K562 (cell line): ENCODE measurements at regions not wholly inside any gene's neighbourhood (a gene's known extent, or its start where the extent isn't known, plus 50 kb on each side); places are given as distances from the start of the nearest gene placed in this dataset.
A peak's percentile ranks its signal among the peaks of the same experiment; 100 is the strongest.

ENCODE experiments used
- COPS2 ChIP-seq: fragments of 450-650 bp; conservative IDR thresholded peaks from 2 replicates; pipeline ENCODE4 v1.6.1; 2016; ENCODE audit warnings: mild to moderate bottlenecking, moderate library complexity
- CTCF ChIP-seq, 3 experiments: IDR thresholded peaks in 2 of 3; conservative IDR thresholded peaks in 1 of 3; 2 replicates each; pipeline ENCODE4 v1.5.1; 2011 to 2012; ENCODE audit warnings: low read length in 3 of 3, mild to moderate bottlenecking in 3 of 3, control low read depth in 2 of 3, improper control_type of control experiment in 1 of 3, inconsistent platforms in 1 of 3, low read depth in 1 of 3, mixed read lengths in 1 of 3, moderate library complexity in 1 of 3; ENCODE audit not compliant: insufficient read depth in 2 of 3
- DMBX1 ChIP-seq: fragments of 250-450 bp; sonication (Bioruptor Pico); IDR thresholded peaks from 2 replicates; pipeline ENCODE4 v1.8.0; 2022; ENCODE audit warnings: inconsistent platforms, mild to moderate bottlenecking, moderate library complexity, borderline replicate concordance
- HDAC6 ChIP-seq: IDR thresholded peaks from 2 replicates; pipeline ENCODE4 v1.6.1; 2012; ENCODE audit warnings: low read depth, mild to moderate bottlenecking, control low read depth, inconsistent platforms, low read length, moderate library complexity
- HDAC8 ChIP-seq: fragments of 450-650 bp; IDR thresholded peaks from 2 replicates; pipeline ENCODE4 v1.6.1; 2016; ENCODE audit warnings: mild to moderate bottlenecking, missing genetic modification characterization, moderate library complexity, missing compliant biosample characterization
- MAZ ChIP-seq, 2 experiments: fragments of 450-650 bp in 1 of 2; sonication (generic) in 1 of 2; formaldehyde crosslinking; IDR thresholded peaks in 1 of 2; conservative IDR thresholded peaks in 1 of 2; 2 replicates each; pipeline versions ENCODE4 v1.4.0 to v1.5.0; 2020; ENCODE audit warnings: mild to moderate bottlenecking in 1 of 2, missing genetic modification reagents in 1 of 2
- RAD21 ChIP-seq, 2 experiments: fragments of 250-450 bp in 1 of 2; fragments of 450-650 bp in 1 of 2; sonication (Bioruptor Pico) in 1 of 2; formaldehyde crosslinking in 1 of 2; IDR thresholded peaks in 1 of 2; conservative IDR thresholded peaks in 1 of 2; 2 replicates each; pipeline versions ENCODE4 v1.4.0 to v1.8.0; 2020 to 2022; ENCODE audit warnings: mild to moderate bottlenecking in 2 of 2, moderate library complexity in 1 of 2
- RCOR1 ChIP-seq, 2 experiments: IDR thresholded peaks; 2 replicates each; pipeline ENCODE4 v1.6.1; 2012; ENCODE audit warnings: low read depth in 2 of 2, low read length in 2 of 2, borderline replicate concordance in 1 of 2, improper control_type of control experiment in 1 of 2
- STAG1 ChIP-seq: sonication (generic); formaldehyde crosslinking; IDR thresholded peaks from 2 replicates; pipeline ENCODE4 v1.5.0; 2020; ENCODE audit warnings: missing genetic modification reagents, borderline replicate concordance
- U2AF2 ChIP-seq: fragments of 200-400 bp; formaldehyde crosslinking; optimal IDR thresholded peaks from 2 replicates; pipeline ENCODE3; 2017; ENCODE audit warnings: low read depth, mild to moderate bottlenecking, low read length
- YY1 ChIP-seq, 3 experiments: IDR thresholded peaks; 2 replicates each; pipeline ENCODE4 v1.6.1; 2011; ENCODE audit warnings: low read length in 2 of 3, mild to moderate bottlenecking in 2 of 3, moderate library complexity in 2 of 3, borderline replicate concordance in 1 of 3, control low read depth in 1 of 3, low read depth in 1 of 3; ENCODE audit not compliant: insufficient read depth in 3 of 3, insufficient replicate concordance in 2 of 3, control insufficient read depth in 1 of 3, insufficient read length in 1 of 3; ENCODE audit errors: extremely low read depth in 1 of 3
- ZNF239 ChIP-seq: fragments of 250-450 bp; sonication (Bioruptor Pico); IDR thresholded peaks from 2 replicates; pipeline ENCODE4 v1.4.0; 2020; ENCODE audit warnings: mild to moderate bottlenecking
- ZNF57 ChIP-seq: fragments of 450-650 bp; formaldehyde crosslinking; IDR thresholded peaks from 2 replicates; pipeline ENCODE4 v1.4.0; 2020; ENCODE audit warnings: mild to moderate bottlenecking, moderate library complexity
- TF ChIP-seq, protein P1 (sequence below): fragments of 450-650 bp; formaldehyde crosslinking; IDR thresholded peaks from 2 replicates; pipeline ENCODE4 v1.4.0; 2020; ENCODE audit warnings: mild to moderate bottlenecking, moderate library complexity

- TF ChIP-seq STAG1 (CRISPR knock-in tag) (peak; percentile 35; the same call in 1 of the 2 replicates), ZNF57 (CRISPR knock-in tag) (no peak), RCOR1 (IDR thresholded peaks at IDR 0.05; ENCODE audit: borderline replicate concordance in 1 of 2, low read depth in 2 of 2, low read length in 2 of 2) (0 out of 4 replicates have a peak, but pooled peaks of 1 of the 2 experiments have one; percentile 46), HDAC6 (no peak), DMBX1 (CRISPR knock-in tag) (no peak), CTCF (IDR thresholded peaks at IDR 0.05 in 2 of 3, conservative IDR thresholded peaks at IDR 0.05 in 1 of 3; ENCODE audit: insufficient read depth in 2 of 3, low read depth in 1 of 3, low read length in 3 of 3) (peak; percentile 78 to 86 (median 85)), COPS2 (no peak), MAZ (CRISPR knock-in tag; conservative IDR thresholded peaks at IDR 0.05 in 1 of 2, IDR thresholded peaks at IDR 0.05 in 1 of 2) (0 out of 4 replicates have a peak, but pooled peaks of 1 of the 2 experiments have one; percentile 42), RAD21 (CRISPR knock-in tag; conservative IDR thresholded peaks at IDR 0.05 in 1 of 2, IDR thresholded peaks at IDR 0.05 in 1 of 2) (peak; percentile 89 to 94), U2AF2 (no peak), HDAC8 (tag) (no peak), YY1 (IDR thresholded peaks at IDR 0.05; ENCODE audit: borderline replicate concordance in 1 of 3, control insufficient read depth in 1 of 3, extremely low read depth in 1 of 3, insufficient read depth in 3 of 3, insufficient read length in 1 of 3, insufficient replicate concordance in 2 of 3, low read depth in 1 of 3, low read length in 2 of 3) (peak in 2 of 3 experiments; percentile 85 to 93), ZNF239 (CRISPR knock-in tag) (no peak)
- TF ChIP-seq, protein P1, sequence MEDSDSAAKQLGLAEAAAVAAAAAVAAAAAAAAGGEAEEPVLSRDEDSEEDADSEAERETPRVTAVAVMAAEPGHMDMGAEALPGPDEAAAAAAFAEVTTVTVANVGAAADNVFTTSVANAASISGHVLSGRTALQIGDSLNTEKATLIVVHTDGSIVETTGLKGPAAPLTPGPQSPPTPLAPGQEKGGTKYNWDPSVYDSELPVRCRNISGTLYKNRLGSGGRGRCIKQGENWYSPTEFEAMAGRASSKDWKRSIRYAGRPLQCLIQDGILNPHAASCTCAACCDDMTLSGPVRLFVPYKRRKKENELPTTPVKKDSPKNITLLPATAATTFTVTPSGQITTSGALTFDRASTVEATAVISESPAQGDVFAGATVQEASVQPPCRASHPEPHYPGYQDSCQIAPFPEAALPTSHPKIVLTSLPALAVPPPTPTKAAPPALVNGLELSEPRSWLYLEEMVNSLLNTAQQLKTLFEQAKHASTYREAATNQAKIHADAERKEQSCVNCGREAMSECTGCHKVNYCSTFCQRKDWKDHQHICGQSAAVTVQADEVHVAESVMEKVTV (CRISPR knock-in tag): peak; percentile 93
These were observed 217.1 kb upstream of the TPRG1 start (continued) for GRCh38 chr3:188954590-188955208.
